Dedifferentiated amniotic fluid mesenchymal stem cell (primary cell): ENCODE measurements at regions not wholly inside any gene's neighbourhood (a gene's known extent, or its start where the extent isn't known, plus 50 kb on each side); places are given as distances from the start of the nearest gene placed in this dataset.
"Not testable (repeated sequence)": the region's sequence is repeated elsewhere in the genome, so short reads cannot be mapped to it uniquely, and the experiment has no call there.

ENCODE experiments used
- DNase-seq: peaks from one replicate; pipeline ENCODE4 v3.0.0-alpha.2; 2016; ENCODE audit errors: extremely low spot score

DNA sequence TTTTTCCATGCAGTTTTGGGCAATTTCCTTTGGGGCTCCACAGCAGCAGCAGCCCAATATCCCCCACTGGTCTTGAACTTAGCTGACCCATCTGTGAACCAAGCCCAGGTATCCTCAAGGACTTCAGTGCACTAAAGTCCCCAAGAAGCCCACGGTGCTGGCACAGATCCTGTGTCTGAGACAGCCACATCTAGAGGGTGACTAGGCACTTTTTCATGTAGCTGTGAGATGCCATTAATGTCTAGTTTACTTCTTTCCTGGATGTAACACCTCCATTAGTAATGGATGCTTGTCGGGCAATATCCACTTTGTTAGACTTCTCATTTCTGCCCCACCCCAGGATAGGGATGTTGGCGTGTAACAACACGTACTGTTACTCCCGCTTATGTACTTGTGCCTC is 117.9 kb downstream of the GPCPD1 start:
- no peak for DNase-seq

DNA sequence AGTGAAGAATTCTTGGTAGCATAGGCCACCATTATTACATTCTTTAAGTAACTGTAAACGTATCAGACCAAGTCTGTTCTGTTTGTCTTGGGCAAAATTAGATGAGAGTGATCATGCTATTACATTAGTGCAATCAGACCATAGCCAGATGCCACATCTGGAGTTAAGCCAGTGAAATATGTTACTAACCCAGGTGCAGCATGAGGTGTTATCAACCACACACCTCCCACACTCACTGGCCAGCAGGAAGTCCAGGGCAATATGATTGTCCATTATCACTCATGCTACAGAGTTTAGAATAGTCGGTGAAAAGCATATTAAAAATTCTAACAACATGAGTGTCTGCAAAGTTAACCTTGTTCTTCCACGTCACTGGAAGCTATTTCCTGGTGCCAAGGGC is 119.4 kb downstream of the GPCPD1 start:
- DNase-seq, result no peak

DNA sequence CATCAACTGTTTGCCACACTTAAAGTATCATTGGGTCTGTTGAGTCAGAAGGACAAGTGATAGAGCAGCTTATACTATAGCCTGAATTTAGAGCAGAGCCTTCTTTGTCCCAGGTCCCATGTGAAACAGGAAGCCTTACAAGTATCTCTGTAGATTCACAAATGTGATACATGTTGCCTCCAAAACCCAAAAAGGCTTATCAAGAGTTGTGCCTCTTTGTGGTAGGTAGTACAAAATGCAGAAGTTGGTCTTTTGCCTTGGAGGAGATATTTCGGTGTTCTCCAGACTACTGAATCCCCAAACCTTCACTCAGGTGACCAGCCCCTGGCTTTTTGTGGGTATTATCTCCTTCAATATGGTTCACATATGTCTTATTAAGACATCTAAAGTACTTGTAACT is 121.2 kb downstream of the GPCPD1 start:
- DNase-seq, result no peak

DNA sequence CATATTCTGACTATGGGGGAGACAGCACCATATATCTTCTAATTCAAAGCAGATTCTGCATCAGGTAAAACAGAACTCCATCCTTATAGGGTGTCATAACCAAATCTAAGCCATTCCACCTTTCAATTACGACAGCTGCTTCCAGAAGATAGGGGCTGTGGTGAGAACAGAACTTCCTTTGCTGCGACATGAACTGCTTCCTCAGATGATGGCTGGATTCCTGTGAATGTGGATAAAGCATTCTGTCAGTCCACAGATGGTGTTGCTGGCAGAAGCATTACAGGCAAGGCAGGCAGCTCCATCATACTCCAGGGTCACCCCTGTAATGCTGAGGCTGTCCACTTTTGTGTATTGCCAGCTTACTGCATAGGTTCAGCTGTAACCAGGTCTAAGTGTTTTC is 122.0 kb downstream of the GPCPD1 start:
- DNase-seq, result no peak

DNA sequence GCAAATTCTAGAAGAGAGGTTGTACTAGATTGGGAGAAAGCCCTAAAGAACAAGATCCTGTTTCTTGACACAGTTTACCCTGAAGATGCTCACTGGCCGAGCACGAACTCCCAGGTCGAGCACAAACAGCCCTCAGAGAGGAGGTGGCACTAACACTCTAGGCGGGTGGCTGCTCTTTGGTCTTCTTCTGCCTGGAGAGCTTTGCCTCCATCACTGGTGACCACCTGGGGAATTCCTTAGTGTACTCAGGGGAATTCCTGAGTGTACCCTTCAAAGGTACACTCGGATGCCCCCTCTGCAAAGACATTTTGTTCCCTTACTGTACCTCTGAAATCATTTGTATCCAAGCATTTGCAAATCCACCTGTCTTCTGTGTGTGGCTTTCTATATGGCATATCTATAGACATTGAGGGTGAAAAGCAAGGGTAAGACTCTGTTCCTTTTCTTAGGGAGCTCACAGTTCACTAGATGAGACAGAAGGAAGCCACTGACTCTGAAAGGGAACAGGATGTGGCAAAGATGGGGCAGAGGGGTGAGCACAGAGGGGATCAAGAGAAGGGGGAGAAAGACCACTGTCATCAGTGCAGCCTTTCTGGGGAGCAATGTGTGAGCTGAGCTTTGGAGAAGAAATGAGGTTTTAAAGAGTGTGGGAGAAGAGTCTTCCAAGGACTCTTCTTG is 124.3 kb downstream of the GPCPD1 start:
- DNase-seq, result no peak

DNA sequence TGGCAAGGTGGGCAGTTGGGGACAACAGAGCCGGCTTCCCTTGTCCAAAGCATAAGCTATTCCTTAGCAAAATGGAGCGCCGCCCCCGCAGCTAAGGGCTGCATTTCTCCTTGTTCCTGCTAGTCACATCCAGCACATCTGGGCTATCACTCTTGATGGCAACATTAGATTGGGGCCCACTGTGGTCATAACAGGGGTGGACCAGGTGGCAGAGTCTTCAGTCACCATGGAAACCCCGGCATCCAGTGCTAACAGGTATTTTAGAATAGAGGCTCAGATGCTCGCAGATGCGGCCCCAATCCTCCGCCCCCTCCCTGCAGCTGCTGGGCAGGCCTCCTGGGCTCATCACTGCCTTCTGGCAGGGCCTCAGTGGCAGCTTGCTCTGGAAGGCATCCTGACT is 125.9 kb downstream of the GPCPD1 start:
- DNase-seq, result no peak

DNA sequence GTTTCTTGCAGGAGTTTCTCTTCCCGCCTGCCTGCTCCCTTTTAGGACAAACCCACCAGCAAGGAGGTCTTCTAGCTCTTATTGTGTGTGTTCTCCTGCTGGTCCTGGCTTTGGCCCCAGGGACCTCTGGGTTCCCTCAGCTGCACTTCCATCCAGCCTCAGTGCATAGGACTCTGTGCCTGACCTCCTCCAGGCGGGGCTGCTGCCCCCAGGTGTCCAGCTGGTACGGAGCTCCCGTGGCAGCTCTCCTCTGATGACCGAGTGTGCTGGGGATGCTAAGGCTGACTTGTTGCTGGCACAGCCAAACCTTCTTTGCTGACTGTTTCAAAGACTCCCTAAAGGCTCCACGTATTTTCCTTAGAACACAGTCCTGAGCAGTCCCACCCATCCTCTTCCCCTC is 126.5 kb downstream of the GPCPD1 start:
- no peak for DNase-seq

DNA sequence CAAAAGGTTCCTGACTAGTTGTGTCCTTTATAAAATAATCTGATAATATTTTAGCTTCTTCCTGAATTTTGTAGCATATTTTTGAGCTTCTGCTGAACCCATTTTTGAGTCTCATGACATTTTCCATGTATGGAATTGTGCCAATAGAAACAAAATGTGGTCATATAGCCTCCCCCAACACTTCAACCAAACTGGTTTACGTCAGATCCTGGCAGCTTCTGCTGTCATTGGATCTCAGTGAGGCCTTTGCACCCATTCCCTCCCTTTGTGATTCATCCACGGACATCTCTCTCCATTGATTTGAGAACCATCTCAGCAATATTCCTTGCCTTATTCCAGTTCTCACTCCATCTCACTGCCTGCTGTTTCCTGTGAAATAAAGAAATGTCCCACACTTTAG is 128.0 kb downstream of the GPCPD1 start:
- no peak for DNase-seq

DNA sequence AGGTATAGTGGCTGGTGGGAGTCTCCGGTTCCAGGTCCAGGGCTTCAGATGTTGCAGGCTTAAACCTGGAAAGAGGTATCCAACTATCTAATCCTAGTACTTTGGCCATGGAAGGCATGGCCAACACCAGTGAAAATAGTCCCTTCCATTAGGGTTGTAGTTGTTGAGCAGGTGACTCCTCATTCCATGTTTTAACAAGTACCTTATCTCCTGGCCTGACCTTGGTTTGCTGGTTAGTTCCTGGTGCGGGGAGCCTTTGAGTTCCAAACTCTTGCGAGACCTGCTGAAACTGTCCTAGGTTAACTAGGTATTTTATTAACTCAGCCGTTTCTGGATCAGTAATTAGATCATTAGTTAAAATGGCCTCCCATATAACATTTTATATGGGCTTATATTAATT is 128.9 kb downstream of the GPCPD1 start:
- DNase-seq, result no peak

DNA sequence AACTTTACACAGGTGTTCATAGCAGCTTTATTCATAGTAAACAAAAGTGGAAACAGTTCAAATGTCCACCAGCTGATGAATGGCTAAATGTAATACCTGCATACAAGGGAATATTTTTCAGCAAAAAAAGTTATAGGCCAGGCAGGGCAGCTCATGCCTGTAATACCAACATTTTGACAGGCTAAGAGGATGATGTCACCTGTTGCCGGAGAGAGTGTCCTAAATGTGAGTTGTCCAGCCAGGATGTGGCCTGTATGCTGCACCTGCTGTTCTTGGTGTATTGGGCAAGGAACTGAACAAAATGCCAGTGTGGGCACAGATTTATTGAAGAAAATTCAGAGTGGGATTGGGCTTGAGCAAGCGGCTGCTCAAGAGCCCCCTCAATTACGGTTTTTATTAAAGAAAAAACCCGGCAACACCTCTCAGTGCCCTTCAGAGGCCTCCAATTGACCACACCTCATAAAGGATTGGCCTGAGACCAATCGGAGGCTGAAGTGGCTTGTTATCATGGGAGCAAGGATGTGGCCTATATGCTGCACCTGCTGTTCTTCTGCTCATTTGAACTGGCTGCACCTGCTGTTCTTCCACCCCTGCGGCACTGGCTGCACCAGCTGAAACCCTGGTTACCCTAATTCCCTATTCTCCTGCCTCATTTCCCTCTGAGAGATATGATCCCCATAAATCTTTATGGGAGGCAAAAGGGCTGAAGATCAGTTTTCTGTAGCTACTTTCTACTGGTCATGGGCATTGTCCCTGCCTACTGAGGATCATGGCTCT is 129.8 kb downstream of the GPCPD1 start:
- DNase-seq, result no peak

DNA sequence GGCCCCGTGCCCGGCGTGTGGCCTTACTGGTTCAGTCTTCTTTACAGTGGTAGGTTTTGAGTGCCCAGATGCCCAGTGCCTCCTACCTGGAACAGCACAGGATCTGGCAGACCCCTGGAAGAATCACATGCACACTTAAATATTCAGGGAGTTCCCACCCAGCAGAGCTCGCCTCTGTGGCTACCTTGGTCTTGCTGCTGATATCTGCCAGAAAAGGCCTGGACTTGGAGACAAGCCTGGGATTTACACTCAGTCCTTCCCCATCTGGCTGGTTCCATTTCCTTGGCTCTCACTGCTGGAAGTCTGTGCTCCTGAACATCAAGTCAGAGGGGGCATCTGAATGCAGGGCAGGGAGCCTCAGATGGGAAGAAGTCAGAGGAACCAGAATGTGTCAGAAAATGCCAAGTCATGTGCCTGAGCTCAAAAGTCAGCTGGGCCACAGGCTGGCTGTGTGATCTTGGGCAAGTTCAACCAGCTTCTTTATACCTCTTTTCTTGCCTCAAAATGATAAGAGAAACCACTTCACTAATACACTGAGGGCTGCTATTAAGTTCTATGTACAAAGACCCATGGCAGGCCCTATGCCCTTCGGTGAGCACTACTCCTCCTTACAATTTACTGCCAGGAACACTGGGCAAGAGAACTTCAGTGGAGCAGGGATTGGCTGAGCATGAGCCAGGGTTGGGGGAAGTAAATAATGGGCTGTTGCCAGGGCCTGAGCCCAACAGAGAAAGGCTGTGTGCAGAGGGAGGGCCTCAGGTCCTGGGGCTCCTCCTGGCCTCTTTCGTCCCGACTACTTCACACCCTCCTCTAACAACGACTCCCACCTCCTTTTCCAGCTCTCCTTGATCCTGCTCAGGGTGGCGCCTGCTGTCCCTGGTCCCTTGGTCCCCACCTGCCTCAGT is 135.9 kb downstream of the GPCPD1 start:
- DNase-seq, result no peak

DNA sequence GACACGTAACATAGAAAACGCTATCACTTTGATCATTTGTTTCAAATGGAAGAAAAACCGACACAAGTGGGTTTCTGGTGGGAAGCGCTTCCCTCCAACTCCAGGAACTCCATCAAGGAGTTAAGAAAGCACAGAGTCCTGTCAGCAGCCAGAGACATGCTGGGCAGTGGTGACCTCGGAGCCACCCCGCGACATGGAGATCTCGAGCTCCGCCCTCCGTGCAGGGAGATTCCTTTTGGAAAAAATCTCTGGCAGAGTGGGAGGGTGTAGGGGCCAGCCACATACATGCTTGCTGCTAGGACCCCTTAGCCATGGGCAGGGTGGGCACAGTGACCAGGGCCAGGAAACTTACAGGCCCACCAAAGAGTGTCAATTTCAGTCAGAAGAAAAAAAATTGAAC is 138.9 kb downstream of the GPCPD1 start:
- not testable (repeated sequence) for DNase-seq

DNA sequence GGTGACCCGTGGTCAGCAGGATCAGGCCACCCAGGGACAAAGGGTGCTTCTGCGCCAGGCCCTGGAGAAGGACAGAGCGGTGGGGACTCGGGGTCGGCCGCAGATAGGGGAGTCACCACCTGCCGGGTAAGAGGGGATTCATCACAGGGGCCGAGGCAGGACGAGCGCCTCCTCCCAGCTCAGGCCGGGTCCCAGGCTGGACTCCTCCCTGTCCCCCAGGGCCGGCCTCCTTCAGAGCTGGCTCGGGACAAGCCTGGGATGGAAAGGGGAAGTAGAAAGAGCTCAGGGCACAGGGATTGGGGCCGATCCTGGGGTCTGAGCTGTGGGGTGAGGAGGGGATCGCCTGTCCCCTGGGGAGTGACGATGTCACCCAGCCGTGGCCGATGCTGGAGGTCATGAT is 139.4 kb downstream of the GPCPD1 start:
- no peak for DNase-seq

DNA sequence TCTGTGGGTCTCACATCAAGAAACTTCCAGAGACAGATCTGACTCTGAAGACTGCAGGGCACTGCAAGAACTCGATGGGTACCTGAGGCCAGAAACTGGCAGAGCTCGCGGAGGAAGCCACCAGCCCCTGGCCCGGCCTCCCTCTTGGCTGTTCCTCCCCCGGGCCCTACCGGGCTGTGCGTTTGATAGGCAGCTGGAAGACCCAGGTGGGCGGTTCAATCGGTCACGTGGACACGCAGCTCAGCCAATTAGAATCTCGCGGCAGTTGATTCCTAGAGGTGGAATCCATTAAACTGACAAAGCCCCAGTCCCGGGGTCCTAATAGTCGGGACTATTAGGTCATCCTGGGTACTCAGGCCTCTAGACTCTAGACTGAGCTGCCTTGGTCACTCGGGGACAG is 139.9 kb downstream of the GPCPD1 start:
- no peak for DNase-seq

DNA sequence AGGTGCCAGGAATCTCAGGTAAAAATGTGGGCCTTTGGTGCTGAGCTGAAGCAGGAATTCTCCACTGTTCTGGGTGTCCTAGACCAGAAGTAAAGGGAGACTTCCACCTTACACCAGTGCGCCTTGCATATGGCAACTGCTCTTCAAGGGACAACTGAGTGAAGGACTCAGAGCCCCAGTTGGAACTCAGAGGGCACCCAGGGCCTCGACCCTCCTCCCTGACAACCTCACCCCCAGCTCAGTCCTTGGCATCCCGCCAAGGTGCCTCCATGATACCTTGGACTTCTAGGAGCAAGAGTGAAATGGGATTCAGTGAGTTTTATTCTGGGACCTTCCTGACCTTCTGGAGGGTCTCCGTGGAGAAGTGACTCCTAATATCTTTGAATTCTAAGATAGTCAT is 140.3 kb downstream of the GPCPD1 start:
- DNase-seq, result no peak

DNA sequence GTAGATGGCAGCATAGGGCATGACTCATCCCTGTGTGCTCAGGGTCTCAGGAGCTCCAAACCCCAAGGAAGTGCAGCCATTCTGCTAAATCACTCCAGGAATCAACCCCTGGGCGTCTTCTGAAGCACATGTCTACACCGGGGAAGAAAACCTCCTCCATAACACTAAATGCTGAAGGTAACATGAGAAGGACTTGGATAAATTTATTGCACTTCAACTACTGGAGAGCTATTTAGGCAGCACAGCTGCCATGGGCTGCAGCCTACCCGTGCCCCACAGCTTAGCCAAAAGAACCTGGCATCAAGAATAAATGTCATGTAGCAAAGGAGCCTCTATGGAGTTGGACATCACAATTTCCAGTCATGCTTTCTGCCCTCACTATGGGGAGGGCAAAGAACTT is 141.7 kb downstream of the GPCPD1 start:
- DNase-seq, result no peak

DNA sequence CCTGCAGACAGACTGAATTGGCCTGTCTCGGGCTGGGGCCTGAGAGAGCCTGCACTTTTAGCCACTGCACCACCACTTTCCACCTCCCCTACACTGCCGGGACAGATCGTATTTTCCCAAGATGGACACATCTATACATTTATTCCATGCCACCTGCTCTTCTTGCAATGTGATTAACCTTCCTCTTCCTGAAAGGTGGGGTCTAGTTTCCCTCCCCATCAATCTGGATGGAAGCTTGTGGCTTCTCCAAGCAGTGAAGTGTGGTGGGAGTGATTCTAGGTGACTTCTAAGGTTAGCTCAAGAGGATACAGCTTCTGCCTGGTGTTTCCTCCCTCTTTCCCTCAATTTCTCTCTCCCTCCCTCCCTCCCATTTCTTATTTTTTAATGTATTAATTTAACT is 143.7 kb downstream of the GPCPD1 start:
- no peak for DNase-seq

DNA sequence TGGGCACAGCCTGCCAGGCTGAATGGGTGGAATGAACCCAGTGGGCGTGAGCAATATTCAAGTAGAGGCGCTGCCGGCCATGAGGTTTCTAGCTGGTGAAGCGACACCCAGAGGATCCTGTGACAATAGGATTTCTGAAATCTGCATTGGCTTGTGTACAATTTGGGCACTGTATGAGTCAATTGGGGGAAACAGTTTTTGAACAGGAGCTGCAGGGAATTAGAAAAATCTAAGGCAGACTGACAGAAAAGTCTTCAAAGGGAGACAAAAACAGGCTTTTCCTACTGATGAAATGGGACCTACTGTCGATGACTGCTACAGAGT is 145.2 kb downstream of the GPCPD1 start:
- DNase-seq, result no peak

DNA sequence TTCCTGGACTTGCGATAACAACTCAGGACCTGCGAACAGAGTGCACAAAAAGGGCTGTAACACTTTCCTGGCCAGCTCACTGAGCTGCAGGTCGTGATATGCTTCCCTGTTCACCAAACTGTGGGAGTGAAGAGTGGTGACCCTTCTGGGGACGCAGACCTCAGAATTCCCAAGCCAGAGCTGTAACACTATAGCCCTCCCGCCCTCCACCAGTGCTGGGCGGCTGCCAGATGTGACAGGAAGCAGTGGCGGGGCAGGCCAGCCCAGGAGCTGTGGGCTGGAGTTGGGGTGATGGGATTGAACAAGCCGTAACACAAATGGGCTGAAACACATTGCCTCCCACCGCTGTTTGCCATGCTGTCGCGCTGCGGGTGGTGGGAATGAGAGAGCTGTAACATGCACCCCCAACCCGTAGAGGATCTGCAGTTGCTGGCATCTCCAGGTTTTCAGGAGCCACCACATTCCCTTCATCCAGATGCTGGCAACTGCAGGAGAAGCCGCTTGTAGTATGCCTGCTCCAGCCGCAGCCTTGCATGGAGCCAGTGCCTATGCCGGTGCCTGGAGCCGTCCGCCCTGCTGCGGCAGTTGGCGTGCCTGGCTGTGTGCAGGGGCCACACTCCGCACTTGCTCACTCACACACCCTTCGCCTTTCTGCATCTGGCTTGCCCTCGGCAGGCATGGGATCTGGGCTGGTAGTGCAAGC is 145.8 kb downstream of the GPCPD1 start:
- DNase-seq, result no peak

DNA sequence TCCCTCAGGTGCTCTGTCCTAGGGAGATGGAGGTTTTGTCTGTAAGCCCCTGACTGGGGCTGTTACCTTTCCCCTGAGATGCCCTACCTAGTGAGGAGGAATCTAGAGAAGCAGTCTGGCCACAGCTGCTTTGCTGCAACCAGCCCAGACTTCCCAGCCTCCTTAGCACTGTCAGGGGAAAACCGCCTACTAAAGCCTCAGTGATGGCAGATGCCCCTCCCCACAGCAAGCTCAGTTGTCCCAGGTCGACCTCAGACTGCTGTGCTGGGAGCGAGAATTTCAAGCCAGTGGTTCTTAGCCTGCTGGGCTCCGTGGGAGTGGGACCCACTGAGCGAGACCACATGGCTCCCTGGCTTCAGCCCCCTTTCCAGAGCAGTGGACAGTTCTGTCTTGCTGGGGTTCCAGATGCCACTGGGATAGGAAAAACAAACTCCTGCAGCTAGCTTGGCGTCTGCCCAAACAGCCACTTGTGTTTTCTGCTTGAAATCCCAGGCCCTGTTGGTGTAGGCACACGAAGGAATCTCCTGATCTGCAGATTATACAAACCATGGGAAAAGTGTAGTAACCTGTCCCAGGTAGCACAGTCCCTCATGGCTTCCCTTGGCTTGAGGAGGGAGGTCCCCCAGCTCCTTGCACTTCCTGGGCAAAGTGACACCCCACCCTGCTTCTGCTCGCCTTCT is 146.4 kb upstream of the PROKR2 start:
- DNase-seq, result no peak

DNA sequence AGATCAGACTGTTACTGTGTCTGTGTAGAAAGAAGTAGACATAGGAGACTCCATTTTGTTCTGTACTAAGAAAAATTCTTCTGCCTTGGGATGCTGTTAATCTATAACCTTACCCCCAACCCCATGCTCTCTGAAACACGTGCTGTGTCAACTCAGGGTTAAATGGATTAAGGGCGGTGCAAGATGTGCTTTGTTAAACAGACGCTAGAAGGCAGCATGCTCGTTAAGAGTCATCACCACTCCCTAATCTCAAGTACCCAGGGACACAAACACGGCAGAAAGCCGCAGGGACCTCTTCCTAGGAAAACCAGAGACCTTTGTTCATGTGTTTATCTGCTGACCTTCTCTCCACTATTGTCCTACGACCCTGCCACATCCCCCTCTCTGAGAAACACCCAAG is 137.0 kb upstream of the PROKR2 start:
- not testable (repeated sequence) for DNase-seq

DNA sequence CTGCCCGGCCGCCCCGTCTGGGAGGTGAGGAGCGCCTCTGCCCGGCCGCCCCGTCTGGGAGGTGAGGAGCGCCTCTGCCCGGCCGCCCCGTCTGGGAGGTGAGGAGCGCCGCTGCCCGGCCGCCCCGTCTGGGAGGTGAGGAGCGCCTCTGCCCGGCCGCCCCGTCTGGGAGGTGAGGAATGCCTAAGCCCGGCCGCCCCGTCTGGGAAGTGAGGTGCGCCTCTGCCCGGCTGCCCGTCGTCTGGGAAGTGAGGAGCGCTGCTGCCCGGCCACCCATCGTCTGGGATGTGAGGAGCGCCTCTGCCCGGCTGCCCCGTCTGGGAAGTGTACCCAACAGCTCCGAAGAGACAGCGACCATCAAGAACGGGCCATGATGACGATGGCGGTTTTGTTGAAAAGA is 136.6 kb upstream of the PROKR2 start:
- not testable (repeated sequence) for DNase-seq
